DMS 273 (cell line): ENCODE measurements at regions not wholly inside any gene's neighbourhood (a gene's known extent, or its start where the extent isn't known, plus 50 kb on each side); places are given as distances from the start of the nearest gene placed in this dataset.

Experiments
- DNase-seq: peaks from one replicate; lab custom pipeline; 2025; ENCODE audit not compliant: unreplicated experiment; lab: John Stamatoyannopoulos, UW

DNA sequence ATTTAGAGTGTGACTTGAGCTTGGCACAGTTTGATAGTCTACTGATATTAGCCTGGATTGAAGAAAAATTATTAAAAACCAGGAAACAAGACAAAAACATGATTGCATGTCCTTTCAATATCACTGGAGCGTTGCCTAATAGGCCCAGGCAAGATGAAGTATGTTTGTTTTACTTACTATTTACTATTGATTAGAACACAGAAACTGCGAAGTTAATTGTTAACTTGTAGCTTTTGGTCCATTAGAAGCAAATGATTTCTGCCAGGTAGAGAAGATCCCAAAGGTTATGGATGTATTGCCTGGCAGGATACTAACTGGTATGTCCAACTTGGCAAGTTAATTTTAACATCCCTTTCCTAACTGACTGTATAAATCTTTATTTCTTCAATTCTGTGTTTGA lies 268.9 kb downstream of the ETNK1 start:
- no peak for DNase-seq

DNA sequence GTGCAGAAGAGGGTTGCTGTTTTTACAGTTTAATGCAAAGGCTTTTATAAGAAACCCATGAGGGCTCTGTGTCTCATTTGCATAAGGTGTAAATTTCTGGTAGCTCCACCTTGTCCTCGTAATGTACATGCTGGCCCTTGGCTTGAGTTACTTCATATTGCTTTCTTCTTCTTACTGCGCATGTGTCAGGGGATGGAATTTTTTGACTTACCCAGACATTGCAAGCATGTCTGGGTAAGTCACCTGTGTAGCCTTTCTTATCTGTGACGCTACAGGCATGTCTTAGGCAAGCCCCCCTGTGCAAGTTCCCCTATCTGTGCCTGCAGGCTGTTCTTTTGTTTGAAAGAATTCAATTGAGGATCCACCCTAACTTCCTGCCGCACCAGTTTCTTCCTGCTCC lies 274.2 kb downstream of the ETNK1 start:
- no peak for DNase-seq

DNA sequence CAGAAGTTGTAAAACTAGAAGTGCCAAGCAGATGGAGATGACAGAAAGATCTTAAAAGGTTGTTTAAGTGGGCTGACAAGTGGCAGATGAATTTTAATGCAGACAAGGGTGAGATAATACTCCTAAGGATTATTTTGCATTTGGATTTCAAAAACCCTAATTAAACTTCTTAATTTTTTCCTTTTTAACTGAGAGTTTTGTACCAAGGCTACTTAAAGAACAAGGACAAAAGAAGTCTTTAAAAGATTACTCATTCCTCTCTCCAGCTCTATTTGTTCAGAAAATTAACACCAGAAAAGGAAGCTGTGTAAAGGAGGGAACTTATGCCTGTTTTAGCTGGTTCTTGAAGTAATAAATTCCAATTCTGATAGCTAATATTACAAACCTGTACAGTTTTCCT lies 275.4 kb downstream of the ETNK1 start:
- no peak for DNase-seq

DNA sequence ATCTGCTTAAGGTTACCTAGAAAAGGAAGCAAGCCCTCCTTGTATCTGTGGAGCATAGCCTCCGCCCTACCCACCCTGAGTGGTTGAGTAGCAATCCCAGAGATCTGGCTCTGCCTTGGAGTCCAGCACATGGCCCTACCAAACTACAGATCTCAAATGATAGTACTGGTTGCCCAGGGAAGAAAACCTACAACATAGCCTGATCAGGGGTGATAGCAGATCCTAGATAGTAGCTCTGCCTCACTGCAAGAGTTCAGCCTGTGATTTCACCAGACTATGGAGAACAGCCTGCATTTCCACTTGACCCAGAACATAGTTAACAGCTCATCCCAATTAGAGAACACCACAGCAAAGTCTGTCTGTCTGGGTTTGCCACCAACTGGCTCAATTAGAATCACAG lies 279.5 kb downstream of the ETNK1 start:
- no peak for DNase-seq

DNA sequence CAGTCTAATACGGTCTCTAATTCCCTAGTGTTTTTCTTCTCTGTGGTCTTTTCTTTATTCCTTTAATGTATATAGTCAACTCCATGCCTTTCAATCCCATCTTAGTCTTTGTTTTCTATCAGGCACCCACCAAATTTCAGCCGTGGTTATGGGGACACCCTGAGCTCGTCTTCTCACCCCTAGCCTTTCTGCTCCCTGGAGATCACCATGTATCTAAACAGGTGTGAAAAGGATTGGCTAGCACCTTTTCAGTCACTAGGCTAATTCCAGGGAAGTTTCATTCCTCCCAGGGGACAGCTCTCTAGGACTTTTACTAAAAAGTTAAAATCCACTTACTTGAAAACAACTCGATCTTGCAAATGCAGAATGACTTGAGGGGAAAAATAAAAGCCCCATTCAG lies 291.3 kb downstream of the ETNK1 start:
- DNase-seq, result no peak

DNA sequence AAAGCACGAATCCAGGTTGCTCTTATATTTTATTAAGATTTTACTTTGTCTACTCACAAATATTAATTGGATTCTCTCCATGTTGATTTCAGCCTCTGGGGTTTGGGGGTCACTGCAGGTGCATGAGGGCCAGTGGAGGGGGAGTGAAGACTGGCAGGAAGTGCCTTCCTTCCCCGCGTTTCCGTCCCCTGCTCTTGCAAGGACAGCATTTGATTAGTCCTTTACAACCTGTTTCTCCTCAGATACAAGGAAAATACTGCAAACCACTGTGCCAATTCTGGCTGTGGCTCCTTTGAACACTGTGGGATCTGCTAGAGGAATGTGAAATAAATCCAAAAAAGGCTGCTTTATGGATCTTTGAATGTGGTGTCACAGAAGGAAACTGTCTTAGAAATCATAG lies 291.8 kb downstream of the ETNK1 start:
- no peak for DNase-seq

DNA sequence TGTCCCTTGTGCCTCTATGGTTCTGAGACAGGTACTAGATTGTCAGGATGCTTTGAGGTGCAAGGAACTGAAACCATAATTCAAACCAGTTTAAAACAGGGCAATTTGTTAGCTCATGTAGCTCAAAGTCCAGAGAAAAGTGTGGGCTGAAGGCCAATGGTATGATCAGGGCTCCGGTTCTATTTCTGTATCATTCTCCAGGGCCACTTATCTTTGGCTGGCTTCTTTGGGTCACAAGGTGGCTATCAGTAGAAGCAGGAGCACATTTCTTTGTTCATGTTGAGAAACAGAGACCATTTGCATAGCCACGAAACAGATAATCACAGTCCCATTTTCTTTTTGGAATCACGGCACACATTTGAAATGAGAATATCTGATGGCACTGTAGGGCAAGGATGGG lies 294.9 kb downstream of the ETNK1 start:
- no peak for DNase-seq

DNA sequence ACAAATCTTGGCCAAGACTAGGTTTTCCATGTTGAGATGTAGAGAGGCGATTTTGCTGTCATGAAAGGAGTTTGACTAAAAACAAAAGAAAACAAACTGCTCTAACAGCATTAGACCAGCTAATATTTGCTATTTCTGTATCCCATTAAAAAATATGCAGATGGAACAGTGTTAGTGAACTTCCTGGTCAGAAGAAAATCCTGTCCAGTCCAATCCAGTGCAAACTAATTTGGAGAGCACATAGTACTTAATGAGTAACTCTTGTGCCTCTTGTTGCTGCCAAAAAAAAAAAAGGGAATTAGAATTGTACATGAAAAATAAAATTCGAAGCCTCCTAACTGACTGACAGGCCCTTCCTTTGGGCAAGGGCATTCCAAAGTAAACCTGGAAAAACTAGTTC lies 298.8 kb downstream of the ETNK1 start:
- no peak for DNase-seq

DNA sequence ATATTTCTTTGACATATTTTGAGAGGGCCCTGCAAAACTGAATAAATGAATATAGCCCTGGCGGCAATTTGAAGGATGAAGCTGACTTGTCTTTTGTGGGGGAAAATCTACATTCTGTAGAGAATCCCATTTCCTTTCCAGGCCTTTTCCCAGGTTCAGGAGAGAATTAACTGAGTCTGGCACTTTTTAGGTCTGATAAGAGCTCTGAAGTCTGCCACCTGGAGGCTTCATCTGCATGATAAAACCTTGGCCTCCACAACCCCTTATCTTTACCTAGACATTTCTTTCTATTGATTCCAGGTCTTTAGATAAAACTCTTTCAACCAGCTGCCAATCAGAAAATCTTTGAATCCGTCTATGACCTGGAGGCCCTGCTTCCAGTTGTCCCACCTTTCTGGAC lies 299.4 kb downstream of the ETNK1 start:
- no peak for DNase-seq

DNA sequence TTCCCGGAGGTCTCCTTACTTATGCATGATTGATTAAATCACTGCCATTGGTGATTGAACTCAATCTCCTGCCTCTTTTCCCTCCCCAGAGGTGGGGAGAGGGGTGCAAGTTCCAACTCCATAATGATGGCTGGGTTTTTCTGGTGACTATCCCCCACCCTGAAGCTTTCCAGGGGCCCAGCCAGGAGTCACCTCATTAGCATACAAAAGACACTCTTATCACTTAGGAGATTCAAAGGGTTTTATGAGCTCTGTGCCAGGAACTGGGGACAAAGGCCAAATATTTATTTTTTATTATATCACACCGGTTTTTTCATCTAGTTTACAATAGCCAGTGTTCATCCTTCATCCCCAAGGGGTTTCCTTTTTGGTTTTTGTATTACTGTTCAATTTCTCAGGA lies 300.7 kb downstream of the ETNK1 start:
- no peak for DNase-seq

DNA sequence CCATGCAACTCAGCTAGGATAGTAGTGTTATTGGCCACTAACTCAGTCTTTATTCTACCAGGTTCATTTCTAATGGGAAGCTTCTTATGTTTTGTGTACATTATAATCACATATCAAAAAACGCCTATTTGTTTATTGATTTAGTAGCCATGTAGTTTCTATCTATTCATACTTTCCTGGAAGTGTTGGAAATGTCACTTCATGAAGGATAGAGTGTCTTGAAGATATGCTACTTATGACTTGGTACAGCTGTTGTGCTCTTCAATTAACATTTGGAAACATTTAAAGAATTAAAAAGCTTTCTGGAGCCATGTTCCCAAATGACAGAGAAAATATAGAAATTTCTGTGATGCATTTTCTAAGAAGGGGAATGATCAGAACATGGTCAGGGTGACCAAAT lies 307.5 kb downstream of the ETNK1 start:
- DNase-seq, result no peak

DNA sequence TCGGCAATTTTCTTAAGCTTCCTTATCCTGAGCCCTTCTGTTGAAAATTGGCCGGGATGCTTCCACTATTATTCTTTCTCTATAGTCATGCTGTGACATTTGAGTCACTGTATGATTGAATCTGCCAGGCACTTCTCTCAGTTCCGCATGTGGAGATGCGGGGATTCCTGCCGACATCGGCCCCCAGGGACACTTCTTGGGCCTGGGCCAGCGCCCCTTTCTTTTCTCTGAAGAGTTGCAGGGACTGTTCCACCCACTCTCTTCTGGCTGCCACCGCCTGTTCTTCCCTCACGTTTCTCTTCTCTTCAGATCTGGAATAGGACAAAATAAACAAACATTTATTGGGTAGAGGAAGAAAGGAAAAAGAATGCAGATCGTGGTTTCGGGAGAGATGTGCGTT lies 310.1 kb downstream of the ETNK1 start:
- peak; percentile 46 for DNase-seq

DNA sequence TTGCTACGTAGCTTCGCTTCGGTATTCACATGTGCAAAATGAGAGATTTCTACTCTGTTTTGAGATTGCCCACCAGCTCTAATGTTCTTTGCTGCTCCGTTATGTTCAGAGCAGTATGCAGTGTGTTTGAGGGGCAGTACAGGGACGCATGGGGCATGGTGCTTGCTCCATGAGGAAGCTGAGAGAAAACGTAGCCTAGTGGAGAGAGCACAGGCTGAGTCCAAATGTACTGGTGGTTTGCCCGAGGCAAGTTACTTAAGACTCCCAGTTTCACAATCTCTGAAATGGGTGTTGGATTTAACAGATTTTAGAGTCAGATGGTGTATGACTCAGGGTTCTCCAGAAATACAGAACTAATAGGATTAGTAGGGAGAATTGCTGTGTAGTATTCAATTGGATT lies 310.5 kb downstream of the ETNK1 start:
- peak; percentile 10 for DNase-seq

DNA sequence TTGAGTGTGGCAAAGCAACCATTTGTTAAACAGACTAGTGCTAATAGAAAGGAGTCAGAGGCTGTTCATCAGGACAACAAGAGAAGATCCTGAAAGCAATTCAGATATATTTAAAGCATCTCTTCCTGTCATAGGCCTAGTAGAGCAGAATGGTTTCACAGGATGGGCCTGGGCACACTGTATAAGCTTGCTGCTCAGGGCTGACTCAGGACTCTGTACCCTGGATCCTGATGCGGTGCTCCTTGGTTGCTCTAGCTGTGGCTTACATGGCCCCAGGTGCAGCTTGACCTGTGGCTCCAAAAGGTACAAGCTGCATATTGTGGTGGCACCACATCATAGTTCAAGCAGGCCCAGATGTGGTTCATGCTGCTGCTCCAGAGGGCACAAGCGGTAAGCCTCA lies 313.4 kb downstream of the ETNK1 start:
- no peak for DNase-seq

DNA sequence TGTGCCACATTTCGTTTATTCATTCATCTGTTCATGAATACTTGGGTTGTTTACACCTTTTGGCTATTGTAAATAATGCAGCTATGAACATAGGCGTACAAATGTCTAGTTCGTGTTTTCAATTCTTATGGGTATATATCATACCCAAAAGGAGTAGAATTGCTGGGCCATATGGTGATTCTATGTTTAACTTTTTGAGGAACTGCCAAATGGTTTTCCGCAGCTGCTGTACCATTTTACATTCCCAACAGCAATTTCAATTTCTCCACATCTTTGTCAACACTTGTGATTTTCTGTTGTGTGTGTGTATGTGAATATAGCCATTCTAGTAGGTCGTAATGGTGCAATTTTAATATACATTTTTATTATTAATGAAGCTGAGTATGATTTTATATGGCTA lies 326.2 kb downstream of the ETNK1 start:
- DNase-seq, result peak; percentile 40

DNA sequence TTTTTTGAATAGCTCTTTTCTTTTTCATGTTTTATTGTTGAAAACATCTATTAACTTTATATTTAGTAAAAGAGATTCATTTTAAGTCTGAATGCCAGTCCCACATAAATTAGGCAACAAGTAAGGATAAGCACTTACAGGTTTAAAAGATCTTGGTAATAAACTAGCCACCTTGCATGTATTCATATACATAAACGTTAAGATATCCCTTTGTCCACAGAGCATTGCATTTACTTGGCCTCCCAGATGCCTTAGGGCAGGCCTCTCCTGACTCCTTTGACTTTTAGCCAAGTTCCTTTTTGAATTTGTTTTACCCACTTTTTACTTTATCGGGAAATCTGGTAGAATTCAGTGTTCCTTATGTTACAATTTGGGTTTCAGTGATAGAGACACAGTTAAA lies 331.7 kb downstream of the ETNK1 start:
- DNase-seq, result no peak

DNA sequence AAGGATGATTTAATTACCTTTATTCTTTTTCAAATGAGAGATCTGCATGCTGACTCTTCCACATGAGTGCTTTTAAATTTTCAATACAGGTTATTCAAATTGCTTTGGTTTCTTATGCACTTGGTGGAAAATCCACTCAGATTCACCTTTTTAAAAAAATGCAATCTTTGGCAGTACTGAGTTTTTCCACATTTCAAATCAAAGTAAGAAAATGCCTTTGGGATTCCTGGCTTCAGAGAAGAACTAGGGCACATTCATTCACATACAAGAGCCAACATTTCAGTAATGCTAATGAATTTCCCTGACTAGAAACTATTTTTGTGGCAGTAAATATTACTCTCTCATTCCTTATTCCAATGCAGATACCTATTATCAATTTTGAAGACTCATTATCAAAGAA lies 342.2 kb downstream of the ETNK1 start:
- no peak for DNase-seq

DNA sequence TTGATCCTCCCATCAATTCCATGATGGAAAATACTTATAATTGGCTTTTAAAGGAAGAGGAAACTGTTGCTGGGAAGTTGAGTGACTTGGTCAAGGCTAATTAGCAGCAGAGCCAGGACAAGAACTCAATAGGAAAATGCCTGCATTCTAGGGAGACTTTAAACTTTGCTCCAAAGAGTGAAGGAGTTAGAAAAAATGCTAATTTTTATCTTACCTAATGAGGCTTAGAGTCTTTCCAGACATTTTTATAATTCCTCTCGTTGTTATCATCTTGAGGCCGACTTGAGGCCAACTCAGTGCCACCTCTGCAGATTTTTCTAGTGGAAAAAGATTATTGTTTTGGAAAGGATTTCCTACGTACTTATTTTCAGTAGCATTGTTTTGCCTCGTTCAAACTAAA lies 344.6 kb downstream of the ETNK1 start:
- DNase-seq, result no peak

DNA sequence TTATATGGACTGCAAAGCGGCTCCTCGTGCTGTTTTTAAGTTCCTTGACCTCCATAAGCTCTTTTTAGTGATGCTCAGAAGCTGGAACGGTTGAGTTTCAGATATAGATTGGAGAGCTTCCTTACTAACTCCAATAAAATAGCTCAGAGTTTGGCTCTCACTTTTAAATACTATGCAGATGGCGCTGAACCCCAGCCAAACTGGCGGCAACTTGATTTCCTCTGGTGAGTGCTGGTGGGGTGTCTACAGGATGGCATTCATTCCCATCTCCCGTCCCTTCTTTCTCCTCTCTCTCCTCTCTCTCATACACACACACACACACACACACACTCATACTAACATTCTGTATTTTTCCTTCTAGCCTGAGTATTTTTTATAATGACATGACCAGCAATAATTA lies 346.3 kb downstream of the ETNK1 start:
- DNase-seq, result peak; percentile 50

DNA sequence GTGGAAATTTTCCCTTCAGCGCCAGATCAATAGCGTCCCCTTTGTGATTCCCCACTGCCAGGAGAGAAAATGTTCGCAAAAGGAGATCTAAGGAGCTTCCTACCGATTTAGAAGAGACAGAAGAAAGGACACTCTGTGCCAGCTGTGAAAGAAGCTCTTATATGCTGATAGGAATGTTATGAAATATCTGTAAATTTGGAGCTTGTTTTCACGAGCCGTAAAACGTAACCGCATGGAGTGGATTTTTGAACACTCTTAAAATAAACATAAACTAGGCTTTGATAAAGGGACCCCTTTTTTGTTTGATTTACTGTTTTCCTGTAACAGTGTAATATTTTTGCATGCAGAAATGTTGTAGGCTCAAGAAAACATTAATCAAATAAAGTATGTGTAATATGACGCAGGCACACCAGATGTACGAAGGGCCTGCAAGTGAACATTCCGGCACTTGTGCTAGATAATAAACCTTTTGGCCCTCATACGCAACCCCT lies 346.8 kb downstream of the ETNK1 start:
- no peak for DNase-seq

DNA sequence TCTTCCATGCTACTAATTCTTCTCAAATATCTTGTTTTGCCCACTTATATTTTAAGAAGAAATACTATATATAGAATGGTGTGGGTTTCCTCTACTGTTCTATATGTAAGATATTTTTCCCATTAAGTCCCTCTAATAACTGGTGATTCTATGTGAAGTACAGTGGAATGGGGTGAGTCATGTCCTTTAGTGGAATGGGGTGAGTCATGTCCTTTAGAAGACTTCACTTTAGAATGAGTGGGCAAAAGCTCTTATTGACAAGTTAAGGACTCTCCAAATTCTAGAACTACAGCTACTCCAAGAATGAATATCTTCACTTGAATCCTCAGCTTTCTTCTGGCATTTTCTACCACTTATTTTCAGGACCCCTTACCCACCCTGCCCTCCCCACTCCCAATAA lies 349.9 kb downstream of the ETNK1 start:
- no peak for DNase-seq

DNA sequence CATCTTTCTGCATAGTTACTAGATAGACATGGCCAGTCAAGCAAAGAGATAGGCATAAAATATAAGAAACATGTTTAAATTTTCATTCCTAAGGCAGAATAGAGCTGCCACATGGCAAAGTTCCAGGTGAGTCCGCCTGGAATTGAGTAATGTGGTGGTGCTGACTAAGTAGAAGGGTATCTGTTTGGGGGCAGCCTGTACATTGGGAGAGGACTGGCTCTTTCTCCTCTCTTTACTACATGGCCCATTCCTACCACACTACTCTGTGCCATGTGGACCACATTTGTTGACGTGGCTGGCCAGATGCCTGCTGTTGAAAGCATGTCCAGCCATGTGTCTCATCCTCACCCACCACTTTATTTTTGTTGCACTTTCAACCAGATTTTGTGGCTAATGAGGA lies 354.0 kb downstream of the ETNK1 start:
- DNase-seq, result peak; percentile 19

DNA sequence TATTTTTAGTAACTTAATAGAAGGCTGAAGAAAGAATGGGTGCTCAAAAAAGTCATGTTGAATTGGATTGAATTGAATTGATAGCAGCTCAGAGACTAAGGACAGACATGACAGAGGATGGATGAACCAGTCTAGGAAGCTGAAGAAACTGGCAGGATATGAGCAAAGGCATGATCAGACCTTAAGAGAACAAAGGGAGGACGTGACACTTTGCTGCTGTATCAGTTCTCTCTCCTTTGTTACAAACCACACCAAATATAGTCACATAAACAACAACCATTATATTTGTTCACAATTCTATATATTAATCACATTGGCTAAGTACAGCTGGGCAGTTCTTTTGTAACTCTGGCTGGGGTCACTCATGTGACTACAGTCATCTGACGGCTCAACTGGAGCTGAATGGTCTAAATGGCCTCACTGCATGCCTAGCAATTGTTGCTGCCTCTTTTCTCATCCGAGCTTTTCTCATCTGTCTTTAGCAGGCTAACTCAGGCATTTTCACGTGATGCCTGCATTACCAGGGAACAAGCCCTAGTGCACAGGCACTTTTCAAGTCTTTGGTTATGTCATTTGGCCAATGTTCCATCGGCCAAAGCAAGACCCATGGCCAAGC lies 355.0 kb downstream of the ETNK1 start:
- DNase-seq, result no peak

DNA sequence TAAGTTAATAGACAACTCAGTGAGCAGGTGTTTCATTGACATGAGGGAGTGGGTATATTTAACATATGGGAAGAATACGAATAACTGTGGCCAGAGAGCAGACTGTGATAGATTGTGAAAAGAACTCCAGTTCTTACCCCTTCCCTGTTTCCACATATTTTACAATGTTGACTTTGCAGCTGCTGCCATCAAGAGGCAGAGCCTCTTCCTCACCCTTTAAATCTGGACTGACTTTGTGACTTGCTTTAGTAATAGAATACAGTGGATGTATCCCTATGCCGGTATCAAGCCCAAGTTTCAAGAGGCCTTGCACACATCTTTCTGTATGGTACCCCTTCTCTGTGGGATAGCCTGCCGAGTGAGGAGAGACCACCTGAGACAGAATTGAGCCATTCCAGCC lies 356.7 kb downstream of the ETNK1 start:
- DNase-seq, result peak; percentile 32
